ENCODE measurements at regions not wholly inside any gene's neighbourhood (a gene's known extent, or its start where the extent isn't known, plus 50 kb on each side); places are given as distances from the start of the nearest gene placed in this dataset.

DNA sequence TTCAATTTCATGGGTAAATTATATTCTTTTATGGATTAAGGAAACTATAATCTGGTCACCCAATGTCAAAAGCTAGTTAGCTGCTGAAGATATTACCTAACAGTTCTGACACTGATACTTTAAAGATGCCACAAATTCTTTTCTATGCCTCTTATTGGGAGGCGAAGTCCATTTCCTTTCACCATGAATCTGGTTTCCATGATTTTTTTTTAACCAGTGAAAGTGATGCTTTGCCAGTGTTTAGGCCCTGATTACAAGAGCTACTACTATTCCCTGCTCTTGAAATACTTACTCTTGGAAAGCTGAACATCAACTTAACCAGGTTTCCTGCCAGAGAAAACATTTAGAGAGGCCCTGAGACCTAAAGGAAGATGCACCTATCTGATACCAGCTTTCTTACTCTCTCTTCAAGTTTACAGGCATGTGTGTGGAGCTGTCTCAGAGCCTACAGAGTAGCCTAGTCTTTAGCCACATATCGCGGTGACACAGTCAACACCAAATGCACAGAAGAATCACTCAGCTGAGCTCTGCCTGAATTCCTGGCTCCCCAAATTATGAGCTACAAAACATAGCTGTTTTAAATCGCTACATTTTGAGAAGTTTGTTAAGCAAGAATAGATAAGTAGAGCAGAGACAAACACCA, 1280.8 kb downstream of the PCDH7 start:
- Histone ChIP-seq H3K4me1 (ENCODE audit: control extremely low read depth in 1 of 4, control insufficient read depth in 4 of 4, insufficient read depth in 4 of 4, low read length in 3 of 4) (no peaks in the 10 kb centered on the region), H3K9me3 (ENCODE audit: control extremely low read depth in 1 of 5, control insufficient read depth in 4 of 5, insufficient read depth in 2 of 5, low read depth in 1 of 5, low read length in 4 of 5) (no peaks in the 10 kb centered on the region), H3K27ac (ENCODE audit: insufficient read depth in 1 of 2, low read depth in 1 of 2, low read length in 2 of 2, poor library complexity in 1 of 2, severe bottlenecking in 2 of 2) (peak overlapping the region in 1 of 2 experiments; percentile 40), H3K27me3 (replicated peaks in 2 of 5; ENCODE audit: control insufficient read depth in 4 of 5, insufficient read depth in 5 of 5, low read length in 4 of 5) (no peaks in the 10 kb centered on the region), H3K36me3 (ENCODE audit: control insufficient read depth in 4 of 4, insufficient read depth in 4 of 4, low read length in 3 of 4) (no peaks in the 10 kb centered on the region), H3K4me3 (ENCODE audit: control insufficient read depth in 1 of 7, extremely low read depth in 1 of 7, insufficient read depth in 4 of 7, low read depth in 2 of 7, low read length in 6 of 7) (no peak overlapping the region)
- ChIA-PET CTCF (no interaction called here), POLR2A (no interaction called here)
- no peak for DNase-seq
- 100% methylated on average over 2 of the region's 4 CpGs for WGBS (ENCODE audit: insufficient coverage)

DNA sequence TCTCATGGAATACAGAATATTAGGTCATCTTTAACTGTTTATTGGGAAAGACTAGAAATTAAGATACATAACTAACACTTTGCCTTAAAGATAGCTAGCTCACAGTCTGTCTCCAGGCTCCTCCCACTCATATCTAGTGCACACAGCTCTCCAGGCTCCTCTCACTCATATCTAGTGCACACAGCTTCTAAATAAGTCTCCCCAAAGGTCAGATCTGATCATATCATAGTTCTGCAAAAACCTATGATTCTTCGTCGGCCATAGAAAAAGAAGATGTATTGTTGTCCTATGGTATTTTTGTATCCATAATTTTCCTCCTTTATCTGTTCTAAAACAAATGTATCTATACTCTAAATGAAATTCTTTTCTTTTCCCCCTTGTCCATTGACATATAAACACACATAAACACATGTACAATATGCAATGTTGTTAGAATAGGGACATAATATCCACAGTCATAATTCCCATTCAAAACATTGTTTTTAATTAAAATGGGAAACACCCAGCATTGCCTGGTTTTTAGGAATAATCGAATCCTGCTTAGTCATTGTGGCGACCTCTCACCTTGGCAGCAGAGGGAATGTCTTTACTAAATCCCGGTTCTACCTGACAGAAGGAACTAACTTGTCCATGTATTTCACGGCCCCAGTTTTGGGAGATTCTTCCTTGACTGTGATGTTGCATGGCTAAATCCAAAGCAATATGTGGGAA, 1282.0 kb downstream of the PCDH7 start:
- H3K27me3 ChIP-seq (replicated peaks in 2 of 5; ENCODE audit: control insufficient read depth in 4 of 5, insufficient read depth in 5 of 5, low read length in 4 of 5) = no peaks in the 10 kb centered on the region
- no peak overlapping the region for H3K4me3 ChIP-seq (ENCODE audit: control insufficient read depth in 1 of 7, extremely low read depth in 1 of 7, insufficient read depth in 4 of 7, low read depth in 2 of 7, low read length in 6 of 7)
- POLR2A ChIA-PET = no interaction called here
- 81% methylated on average over 3 of the region's 6 CpGs for WGBS (ENCODE audit: insufficient coverage)
- no peaks in the 10 kb centered on the region for H3K36me3 ChIP-seq (ENCODE audit: control insufficient read depth in 4 of 4, insufficient read depth in 4 of 4, low read length in 3 of 4)
- no peaks in the 10 kb centered on the region for H3K9me3 ChIP-seq (ENCODE audit: control extremely low read depth in 1 of 5, control insufficient read depth in 4 of 5, insufficient read depth in 2 of 5, low read depth in 1 of 5, low read length in 4 of 5)
- peak; percentile 3 to 39 (median 7) for DNase-seq
- CTCF ChIA-PET = no interaction called here
- H3K4me1 ChIP-seq (ENCODE audit: control extremely low read depth in 1 of 4, control insufficient read depth in 4 of 4, insufficient read depth in 4 of 4, low read length in 3 of 4) = no peaks in the 10 kb centered on the region
- no peak overlapping the region for H3K27ac ChIP-seq (ENCODE audit: insufficient read depth in 1 of 2, low read depth in 1 of 2, low read length in 2 of 2, poor library complexity in 1 of 2, severe bottlenecking in 2 of 2)

GRCh38 chr4:32003548-32003947, 1283.4 kb downstream of the PCDH7 start:
- no peaks in the 10 kb centered on the region for H3K9me3 ChIP-seq (ENCODE audit: control extremely low read depth in 1 of 5, control insufficient read depth in 4 of 5, insufficient read depth in 2 of 5, low read depth in 1 of 5, low read length in 4 of 5)
- H3K4me1 ChIP-seq (ENCODE audit: control extremely low read depth in 1 of 4, control insufficient read depth in 4 of 4, insufficient read depth in 4 of 4, low read length in 3 of 4) = no peaks in the 10 kb centered on the region
- no CpG with 5 or more reads among the region's 1 CpG for WGBS (ENCODE audit: insufficient coverage)
- no peaks in the 10 kb centered on the region for H3K27me3 ChIP-seq (replicated peaks in 2 of 5; ENCODE audit: control insufficient read depth in 4 of 5, insufficient read depth in 5 of 5, low read length in 4 of 5)
- H3K27ac ChIP-seq (ENCODE audit: insufficient read depth in 1 of 2, low read depth in 1 of 2, low read length in 2 of 2, poor library complexity in 1 of 2, severe bottlenecking in 2 of 2) = no peak overlapping the region
- no peak overlapping the region for H3K4me3 ChIP-seq (ENCODE audit: control insufficient read depth in 1 of 7, extremely low read depth in 1 of 7, insufficient read depth in 4 of 7, low read depth in 2 of 7, low read length in 6 of 7)
- ChIA-PET POLR2A (no interaction called here), CTCF (no interaction called here)
- no peak for DNase-seq
- H3K36me3 ChIP-seq (ENCODE audit: control insufficient read depth in 4 of 4, insufficient read depth in 4 of 4, low read length in 3 of 4) = no peaks in the 10 kb centered on the region

- ChIA-PET POLR2A (no interaction called here), CTCF (no interaction called here)
- 83% methylated on average over 1 of the region's 3 CpGs for WGBS (ENCODE audit: insufficient coverage)
- Histone ChIP-seq H3K4me3 (ENCODE audit: control insufficient read depth in 1 of 7, extremely low read depth in 1 of 7, insufficient read depth in 4 of 7, low read depth in 2 of 7, low read length in 6 of 7) (no peak overlapping the region), H3K27ac (ENCODE audit: insufficient read depth in 1 of 2, low read depth in 1 of 2, low read length in 2 of 2, poor library complexity in 1 of 2, severe bottlenecking in 2 of 2) (no peak overlapping the region), H3K4me1 (ENCODE audit: control extremely low read depth in 1 of 4, control insufficient read depth in 4 of 4, insufficient read depth in 4 of 4, low read length in 3 of 4) (no peaks in the 10 kb centered on the region), H3K9me3 (ENCODE audit: control extremely low read depth in 1 of 5, control insufficient read depth in 4 of 5, insufficient read depth in 2 of 5, low read depth in 1 of 5, low read length in 4 of 5) (no peaks in the 10 kb centered on the region), H3K36me3 (ENCODE audit: control insufficient read depth in 4 of 4, insufficient read depth in 4 of 4, low read length in 3 of 4) (no peaks in the 10 kb centered on the region), H3K27me3 (replicated peaks in 2 of 5; ENCODE audit: control insufficient read depth in 4 of 5, insufficient read depth in 5 of 5, low read length in 4 of 5) (no peaks in the 10 kb centered on the region)
- DNase-seq = no peak
Observed at GRCh38 chr4:32010221-32010620, 1290.1 kb downstream of the PCDH7 start.

- no peaks in the 10 kb centered on the region for H3K27me3 ChIP-seq (replicated peaks in 2 of 5; ENCODE audit: control insufficient read depth in 4 of 5, insufficient read depth in 5 of 5, low read length in 4 of 5)
- DNase-seq = no peak
- no peaks in the 10 kb centered on the region for H3K36me3 ChIP-seq (ENCODE audit: control insufficient read depth in 4 of 4, insufficient read depth in 4 of 4, low read length in 3 of 4)
- ChIA-PET CTCF (no interaction called here), POLR2A (no interaction called here)
- WGBS (ENCODE audit: insufficient coverage) = 91% methylated on average over 1 of the region's 1 CpG
- no peaks in the 10 kb centered on the region for H3K4me1 ChIP-seq (ENCODE audit: control extremely low read depth in 1 of 4, control insufficient read depth in 4 of 4, insufficient read depth in 4 of 4, low read length in 3 of 4)
- no peaks in the 10 kb centered on the region for H3K9me3 ChIP-seq (ENCODE audit: control extremely low read depth in 1 of 5, control insufficient read depth in 4 of 5, insufficient read depth in 2 of 5, low read depth in 1 of 5, low read length in 4 of 5)
- H3K4me3 ChIP-seq (ENCODE audit: control insufficient read depth in 1 of 7, extremely low read depth in 1 of 7, insufficient read depth in 4 of 7, low read depth in 2 of 7, low read length in 6 of 7) = no peak overlapping the region
- H3K27ac ChIP-seq (ENCODE audit: insufficient read depth in 1 of 2, low read depth in 1 of 2, low read length in 2 of 2, poor library complexity in 1 of 2, severe bottlenecking in 2 of 2) = no peak overlapping the region
Observed at GRCh38 chr4:32022071-32022470, 1301.9 kb downstream of the PCDH7 start.

DNA sequence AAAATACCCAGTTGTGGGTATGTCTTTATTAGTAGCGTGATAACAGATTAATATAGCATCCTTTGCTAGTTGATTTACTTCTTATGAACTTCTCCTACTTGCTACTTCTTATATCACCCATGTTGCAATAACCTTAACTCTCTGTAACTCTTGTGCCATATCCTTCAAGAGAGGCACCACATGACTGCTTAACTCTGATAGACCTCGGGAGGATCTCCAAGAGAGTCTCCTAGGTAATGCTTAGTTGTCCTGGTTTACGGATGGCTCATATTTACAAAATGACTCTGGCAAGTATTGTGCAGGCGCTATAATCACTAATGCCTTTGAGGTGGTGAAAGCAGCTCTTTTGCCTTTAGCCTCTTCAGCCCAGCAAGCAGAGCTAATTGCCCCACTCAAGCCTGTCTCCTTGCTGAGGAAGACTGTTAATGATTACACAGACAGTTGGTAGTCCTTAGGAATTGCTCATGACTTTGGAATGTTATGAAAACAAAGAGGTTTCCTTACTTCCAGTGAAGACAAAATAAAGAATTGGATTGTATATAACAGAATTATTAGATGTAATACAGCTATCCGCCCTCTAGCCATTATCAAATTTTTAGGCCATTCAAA, 1305.8 kb downstream of the PCDH7 start:
- H3K4me1 ChIP-seq (ENCODE audit: control extremely low read depth in 1 of 4, control insufficient read depth in 4 of 4, insufficient read depth in 4 of 4, low read length in 3 of 4) = no peaks in the 10 kb centered on the region
- no peak for DNase-seq
- H3K27ac ChIP-seq (ENCODE audit: insufficient read depth in 1 of 2, low read depth in 1 of 2, low read length in 2 of 2, poor library complexity in 1 of 2, severe bottlenecking in 2 of 2) = no peak overlapping the region
- H3K4me3 ChIP-seq (ENCODE audit: control insufficient read depth in 1 of 7, extremely low read depth in 1 of 7, insufficient read depth in 4 of 7, low read depth in 2 of 7, low read length in 6 of 7) = no peak overlapping the region
- ChIA-PET POLR2A (no interaction called here), CTCF (no interaction called here)
- 100% methylated on average over 3 of the region's 5 CpGs for WGBS (ENCODE audit: insufficient coverage)
- H3K9me3 ChIP-seq (ENCODE audit: control extremely low read depth in 1 of 5, control insufficient read depth in 4 of 5, insufficient read depth in 2 of 5, low read depth in 1 of 5, low read length in 4 of 5) = no peaks in the 10 kb centered on the region
- H3K27me3 ChIP-seq (replicated peaks in 2 of 5; ENCODE audit: control insufficient read depth in 4 of 5, insufficient read depth in 5 of 5, low read length in 4 of 5) = no peaks in the 10 kb centered on the region
- H3K36me3 ChIP-seq (ENCODE audit: control insufficient read depth in 4 of 4, insufficient read depth in 4 of 4, low read length in 3 of 4) = no peaks in the 10 kb centered on the region

DNA sequence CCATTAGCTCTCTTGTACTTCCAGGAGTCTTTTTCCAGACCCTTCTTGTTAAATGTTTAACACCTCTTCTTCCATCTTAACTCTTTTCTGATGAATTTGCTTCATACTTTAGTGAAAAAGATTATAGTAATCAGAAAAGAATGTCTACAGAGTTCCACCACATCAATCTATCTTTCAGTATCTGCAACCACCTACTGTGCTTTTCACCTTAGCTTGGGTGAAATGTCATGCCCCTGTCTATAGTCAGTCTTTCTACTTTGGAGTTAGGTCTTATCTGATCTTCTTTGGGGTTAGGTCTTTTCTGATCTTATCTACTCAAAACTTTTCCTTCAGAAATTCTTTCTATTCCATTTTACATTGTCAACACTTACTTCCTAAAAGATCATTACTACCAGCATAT, 1310.2 kb downstream of the PCDH7 start:
- no peaks in the 10 kb centered on the region for H3K36me3 ChIP-seq (ENCODE audit: control insufficient read depth in 4 of 4, insufficient read depth in 4 of 4, low read length in 3 of 4)
- POLR2A ChIA-PET = no interaction called here

More for the DNA sequence above, 1310.2 kb downstream of the PCDH7 start:
- CTCF ChIA-PET = no interaction called here
- no peaks in the 10 kb centered on the region for H3K27me3 ChIP-seq (replicated peaks in 2 of 5; ENCODE audit: control insufficient read depth in 4 of 5, insufficient read depth in 5 of 5, low read length in 4 of 5)
- H3K4me1 ChIP-seq (ENCODE audit: control extremely low read depth in 1 of 4, control insufficient read depth in 4 of 4, insufficient read depth in 4 of 4, low read length in 3 of 4) = peaks cover 0 to 7% (median 0%) of the 10 kb centered on the region in 4 experiments
- H3K9me3 ChIP-seq (ENCODE audit: control extremely low read depth in 1 of 5, control insufficient read depth in 4 of 5, insufficient read depth in 2 of 5, low read depth in 1 of 5, low read length in 4 of 5) = no peaks in the 10 kb centered on the region
- no peak overlapping the region for H3K4me3 ChIP-seq (ENCODE audit: control insufficient read depth in 1 of 7, extremely low read depth in 1 of 7, insufficient read depth in 4 of 7, low read depth in 2 of 7, low read length in 6 of 7)
- DNase-seq = no peak
- no peak overlapping the region for H3K27ac ChIP-seq (ENCODE audit: insufficient read depth in 1 of 2, low read depth in 1 of 2, low read length in 2 of 2, poor library complexity in 1 of 2, severe bottlenecking in 2 of 2)

All from common myeloid progenitor, CD34-positive (primary cell).